Superior temporal gyrus (tissue), 1 donor: ENCODE measurements at regions not wholly inside any gene's neighbourhood (a gene's known extent, or its start where the extent isn't known, plus 50 kb on each side); places are given as distances from the start of the nearest gene placed in this dataset.

Source experiments
- DNase-seq: peaks from one replicate; pipeline ENCODE4 v3.0.0-alpha.2; 2016; ENCODE audit errors: extremely low spot score

DNA sequence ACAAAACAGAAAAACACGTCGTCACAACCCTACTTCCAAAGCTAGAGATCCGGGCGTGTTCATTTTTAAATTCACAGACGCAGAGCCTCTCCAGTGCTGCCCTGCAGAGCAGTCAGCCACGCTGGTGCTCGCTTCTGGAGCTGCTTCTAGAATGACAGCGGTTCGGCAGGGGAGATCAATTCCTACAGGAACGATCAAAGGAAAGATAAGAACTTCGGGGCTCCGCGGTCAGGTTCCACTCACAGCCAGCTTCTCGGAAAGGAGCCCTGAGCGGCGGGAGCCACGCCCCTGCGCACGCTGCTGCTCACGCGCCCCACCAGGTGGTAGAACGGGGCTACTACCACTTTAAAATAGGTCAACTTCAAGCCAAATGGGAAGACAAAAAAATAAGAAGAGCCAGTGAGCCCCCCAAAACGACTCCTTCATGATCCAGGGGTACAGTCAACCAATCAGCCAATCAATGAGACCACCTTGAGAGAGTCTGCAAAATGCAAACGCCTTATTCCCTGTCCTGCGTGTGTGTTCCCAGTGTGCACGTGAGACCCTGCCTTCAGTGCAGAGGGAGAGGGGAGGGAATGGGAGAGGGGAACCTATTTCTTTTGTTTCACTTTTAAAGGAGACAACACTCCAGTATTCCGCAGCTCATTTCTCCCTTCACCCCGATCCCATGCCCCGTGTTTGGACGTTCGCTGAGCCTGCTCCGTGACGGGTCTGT lies 209.7 kb downstream of the RBFOX3 start:
- DNase-seq, result peak; percentile 81

DNA sequence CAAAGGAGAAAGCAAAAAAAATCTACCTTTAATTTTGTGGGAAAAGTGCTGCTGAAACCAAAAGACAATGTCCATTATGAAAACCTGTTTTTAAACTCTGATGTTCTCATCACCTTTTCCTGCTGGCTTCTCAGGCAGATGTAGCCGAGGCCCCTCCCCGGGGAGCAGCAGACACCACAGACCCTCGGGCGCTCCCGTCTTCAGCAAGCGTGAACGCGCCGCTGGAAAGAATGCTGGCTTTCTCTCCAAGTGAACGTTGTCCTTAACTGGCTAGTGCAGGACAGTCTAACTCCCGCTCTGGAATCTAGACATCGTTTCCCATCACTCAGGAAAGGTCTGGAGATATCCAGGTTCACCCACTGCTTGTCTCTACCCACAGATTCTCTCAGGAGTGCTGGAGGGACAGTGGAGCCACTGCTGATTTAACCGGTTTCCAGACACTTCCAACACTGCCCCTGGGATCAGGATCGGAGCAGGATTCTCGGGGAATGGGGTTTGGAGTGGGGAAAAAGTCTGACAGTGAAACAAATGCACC lies 211.2 kb downstream of the RBFOX3 start:
- DNase-seq, result no peak

GRCh38 chr17:79398441-79398840 lies 212.4 kb downstream of the RBFOX3 start:
- no peak for DNase-seq

DNA sequence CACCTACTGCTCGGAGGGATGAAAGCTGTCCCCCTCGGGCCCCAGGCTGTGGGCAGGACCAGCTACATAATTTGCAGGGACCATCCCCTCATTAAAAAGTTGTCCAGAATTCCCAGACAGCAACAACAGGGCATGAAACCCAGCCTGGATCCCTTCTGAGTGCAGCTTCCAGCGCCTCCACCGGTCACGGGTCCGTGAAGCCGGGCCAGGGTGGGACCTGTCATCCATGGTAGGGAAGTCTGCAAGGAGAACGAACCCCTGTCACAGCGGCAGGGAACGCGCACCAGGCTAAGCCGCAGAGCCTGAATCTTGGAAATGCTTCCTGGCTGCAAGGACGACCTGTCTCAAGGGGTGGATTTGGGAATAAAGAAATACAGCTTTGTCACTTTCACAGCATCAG lies 214.2 kb downstream of the RBFOX3 start:
- DNase-seq, result no peak

- DNase-seq, result no peak
These were observed 215.3 kb downstream of the RBFOX3 start for GRCh38 chr17:79395545-79395944.

GRCh38 chr17:79395066-79395465 lies 215.8 kb downstream of the RBFOX3 start:
- no peak for DNase-seq

DNA sequence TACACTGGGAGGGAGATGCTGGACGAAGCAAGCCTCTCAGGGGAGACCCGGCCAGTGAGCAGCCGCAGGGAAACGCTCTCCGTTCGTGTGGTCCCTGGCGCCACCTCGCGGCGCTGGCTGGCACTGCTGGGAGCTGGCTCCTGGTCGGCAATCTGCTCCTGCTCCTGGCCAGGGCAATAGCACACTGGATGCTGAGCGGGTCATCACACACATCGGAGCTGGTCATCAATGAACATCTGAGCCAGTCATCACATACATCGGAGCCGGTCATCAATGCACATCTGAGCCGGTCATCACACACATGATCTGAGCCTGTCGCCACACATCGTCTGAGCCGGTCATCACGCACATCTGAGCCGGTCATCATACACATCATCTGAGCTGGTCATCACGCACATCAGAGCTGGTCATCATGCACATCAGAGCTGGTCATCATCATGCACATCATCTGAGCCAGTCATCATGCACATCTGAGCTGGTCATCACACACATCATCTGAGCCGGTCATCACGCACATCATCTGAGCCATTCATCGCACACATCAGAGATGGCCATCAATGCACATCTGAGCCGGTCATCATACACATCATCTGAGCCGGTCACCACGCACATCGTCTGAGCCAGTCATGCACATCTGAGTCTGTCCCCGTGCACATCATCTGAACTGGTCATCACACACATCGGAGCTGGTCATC lies 217.3 kb downstream of the RBFOX3 start:
- peak; percentile 87 for DNase-seq

DNA sequence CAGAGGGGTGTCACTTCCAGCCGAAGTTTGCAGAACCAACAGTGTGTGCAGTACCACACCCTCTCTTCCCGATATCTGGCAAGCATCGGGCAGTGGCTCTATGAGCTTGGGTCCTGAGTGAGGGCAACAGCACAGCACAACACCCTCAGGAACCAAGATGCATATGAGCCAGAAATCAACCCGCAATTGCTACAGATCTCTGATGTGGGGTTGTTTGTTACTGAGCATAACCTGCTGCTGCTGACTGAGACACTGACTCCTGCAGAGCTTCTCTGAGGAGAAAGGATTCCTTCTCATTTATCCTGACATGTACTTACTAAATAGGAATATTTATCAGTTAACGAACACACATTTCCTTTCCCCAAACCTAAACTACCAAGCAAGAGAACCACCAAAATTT lies 218.3 kb downstream of the RBFOX3 start:
- no peak for DNase-seq

DNA sequence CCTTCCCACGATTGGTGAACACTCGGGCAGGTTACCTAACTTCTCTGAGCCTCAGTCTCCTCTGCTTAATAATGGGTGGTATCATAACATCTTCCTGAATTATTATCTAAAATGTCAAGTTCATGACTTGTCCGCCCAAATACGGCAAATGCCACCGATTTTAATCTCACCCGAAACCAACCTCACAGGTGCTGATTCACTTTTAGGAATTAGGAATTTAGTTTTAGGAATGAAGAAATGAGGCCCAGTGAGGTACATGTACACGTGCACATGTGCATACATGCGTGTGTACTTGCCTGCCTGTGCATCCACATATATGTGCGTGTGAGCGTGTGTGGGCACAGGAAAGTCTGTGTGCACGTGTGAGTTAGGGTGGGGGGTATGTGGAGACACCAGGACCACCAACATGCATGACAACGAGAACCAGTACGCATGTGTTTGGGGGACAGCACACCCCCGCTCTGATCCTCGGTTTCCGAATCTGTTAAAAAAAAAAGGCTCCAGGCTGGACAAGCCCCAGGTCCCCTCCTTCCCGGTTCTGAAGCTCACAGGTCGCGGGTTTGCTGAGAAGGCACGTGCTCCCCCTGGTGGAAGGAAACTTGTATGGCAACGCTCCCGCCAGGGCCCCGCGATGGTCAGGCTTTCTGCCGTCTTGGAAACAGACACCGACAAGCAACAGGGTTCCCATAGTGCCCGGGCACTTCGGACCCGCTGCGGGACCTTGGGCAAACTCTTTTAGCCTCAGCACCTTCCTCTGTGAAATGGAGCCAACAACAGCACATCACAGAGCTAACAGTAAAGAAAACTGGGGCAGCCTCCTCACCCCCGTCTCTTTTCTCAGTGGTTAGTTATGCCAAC lies 219.2 kb downstream of the RBFOX3 start:
- DNase-seq, result peak; percentile 83

GRCh38 chr17:79389896-79390295 lies 221.0 kb downstream of the RBFOX3 start:
- no peak for DNase-seq

- DNase-seq, result peak; percentile 46
These were observed 222.1 kb downstream of the RBFOX3 start for GRCh38 chr17:79388556-79389295.

DNA sequence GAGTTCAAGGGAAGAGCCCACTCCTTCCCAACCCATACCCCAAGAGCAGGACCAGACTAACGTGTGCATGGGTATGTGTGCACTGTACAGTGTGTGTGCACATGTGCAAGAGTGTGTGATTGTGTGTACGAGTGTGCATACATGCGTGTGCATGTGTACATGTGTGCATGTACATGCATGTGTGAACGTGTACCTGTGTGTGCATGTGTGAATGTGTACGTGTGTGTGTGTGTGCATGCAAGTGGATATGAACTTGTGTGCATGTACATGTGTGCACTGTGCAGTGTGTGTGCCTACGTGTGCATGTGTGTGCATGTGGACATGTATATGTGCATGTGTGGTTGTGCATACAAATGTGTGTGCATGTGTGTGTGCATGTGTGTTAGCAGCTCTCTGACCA lies 223.1 kb downstream of the RBFOX3 start:
- DNase-seq, result no peak

GRCh38 chr17:79385962-79386563 lies 224.8 kb downstream of the RBFOX3 start:
- no peak for DNase-seq

GRCh38 chr17:79382313-79382712 lies 228.5 kb downstream of the RBFOX3 start:
- no peak for DNase-seq

DNA sequence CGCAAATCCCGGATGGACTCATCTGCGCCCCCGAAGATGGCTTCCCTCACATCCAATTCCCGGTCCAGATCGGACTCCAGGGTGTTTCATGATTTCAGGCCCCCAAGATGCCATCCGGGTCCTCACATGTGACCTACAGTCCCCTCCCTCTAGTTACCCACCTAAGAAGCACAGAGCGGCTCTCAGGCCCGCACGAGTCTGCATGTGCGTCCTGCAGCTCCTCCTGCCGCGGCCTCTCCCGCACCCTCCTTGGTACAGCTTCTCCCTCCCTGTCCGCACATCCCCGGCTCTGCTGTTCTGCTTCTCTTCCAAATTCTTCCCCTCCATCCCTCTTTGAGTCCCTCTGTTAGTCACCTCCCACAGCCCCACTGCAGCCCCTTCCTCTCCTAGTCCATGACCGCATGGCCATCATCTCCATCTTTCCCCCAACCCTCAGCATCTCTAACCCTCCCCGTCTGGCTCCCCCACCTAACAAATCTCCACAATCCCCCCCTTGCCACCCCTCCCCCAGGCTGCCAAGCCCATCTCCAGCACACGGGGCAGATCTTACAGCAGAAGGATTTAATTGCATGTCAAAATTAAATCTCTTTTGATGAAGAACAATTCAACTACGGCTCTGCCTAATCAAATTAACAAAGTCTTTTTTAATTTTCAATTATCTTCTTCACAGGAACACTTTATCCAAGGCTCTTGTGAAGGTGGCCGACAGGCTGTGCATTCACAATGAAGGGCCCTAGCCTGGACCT lies 231.0 kb downstream of the RBFOX3 start:
- no peak for DNase-seq

- DNase-seq, result no peak
These were observed 233.5 kb downstream of the RBFOX3 start for GRCh38 chr17:79377230-79377786.

- no peak for DNase-seq
These were observed 236.0 kb downstream of the RBFOX3 start for GRCh38 chr17:79374807-79375206.

DNA sequence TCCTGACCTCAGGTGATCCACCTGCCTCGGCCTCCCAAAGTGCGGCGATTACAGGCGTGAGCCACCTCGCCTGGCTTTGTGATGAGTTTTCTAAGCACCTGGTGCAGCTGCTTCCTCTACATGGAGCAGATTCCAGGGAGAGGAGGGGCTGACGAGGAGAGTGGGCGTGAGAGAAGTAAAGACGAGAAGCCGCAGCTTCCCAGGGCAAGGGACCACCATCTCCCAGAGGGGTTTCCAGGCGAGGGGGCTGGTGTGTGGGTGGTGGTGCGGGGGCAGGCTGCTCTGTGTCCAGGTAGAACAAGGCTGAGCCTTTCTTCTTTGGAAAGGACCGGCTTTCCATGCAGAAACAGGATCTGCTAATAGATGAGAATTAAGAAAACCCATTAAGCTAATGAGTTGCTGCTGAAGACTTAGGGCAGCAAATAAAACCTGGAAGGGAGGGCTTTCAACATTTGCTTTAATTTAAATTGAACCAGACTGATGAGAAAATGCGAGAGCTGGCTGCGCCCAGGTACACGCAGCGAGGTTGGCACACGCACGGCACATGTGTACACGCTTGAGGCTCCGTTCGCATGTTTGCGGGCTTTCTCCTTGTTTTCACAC lies 236.7 kb downstream of the RBFOX3 start:
- DNase-seq, result no peak

- no peak for DNase-seq
These were observed 238.2 kb downstream of the RBFOX3 start for GRCh38 chr17:79372470-79373238.
